ENCODE measurements at regions not wholly inside any gene's neighbourhood (a gene's known extent, or its start where the extent isn't known, plus 50 kb on each side); places are given as distances from the start of the nearest gene placed in this dataset.

- TF ChIP-seq CTCF (conservative IDR thresholded peaks at IDR 0.05) (no peak), EZH2 (IDR thresholded peaks at IDR 0.05; ENCODE audit: low read depth) (no peak)
Measured at GRCh38 chr12:127075981-127076380, 1191.0 kb upstream of the TMEM132C start.
